ENCODE measurements at regions not wholly inside any gene's neighbourhood (a gene's known extent, or its start where the extent isn't known, plus 50 kb on each side); places are given as distances from the start of the nearest gene placed in this dataset.

- peak overlapping the region; percentile 29 for H3K4me3 ChIP-seq
- intact Hi-C loops (cut with DNase I; ENCODE audit: low total_unique reads) = no loop called here
- TF ChIP-seq CTCF (IDR thresholded peaks at IDR 0.05) = no peak
- TF ChIP-seq POLR2A (IDR thresholded peaks at IDR 0.05) = no peak
- WGBS, 2 donors = 1% methylated on average over 19 to 76 of the region's 90 CpGs
- H3K36me3 ChIP-seq (ENCODE audit: low read depth, missing control alignments) = no peaks in the 10 kb centered on the region
- H3K4me1 ChIP-seq = peaks cover 3% of the 10 kb centered on the region
- DNase-seq = no peak
- no peak overlapping the region for H3K27ac ChIP-seq
- H3K27me3 ChIP-seq = no peaks in the 10 kb centered on the region
- no peaks in the 10 kb centered on the region for H3K9me3 ChIP-seq
Observed at GRCh38 chr13:108495646-108496361, 133.6 kb upstream of the MYO16 start.

- H3K4me1 ChIP-seq = peaks cover 3% of the 10 kb centered on the region
- intact Hi-C loops (cut with DNase I; ENCODE audit: low total_unique reads) = no loop called here
- DNase-seq = no peak
- H3K27me3 ChIP-seq = no peaks in the 10 kb centered on the region
- 2 to 4% methylated on average over 14 to 30 of the region's 30 CpGs for WGBS, 2 donors
- H3K27ac ChIP-seq = no peak overlapping the region
- no peaks in the 10 kb centered on the region for H3K36me3 ChIP-seq (ENCODE audit: low read depth, missing control alignments)
- TF ChIP-seq CTCF (IDR thresholded peaks at IDR 0.05) = no peak
- no peak for TF ChIP-seq POLR2A (IDR thresholded peaks at IDR 0.05)
- no peaks in the 10 kb centered on the region for H3K9me3 ChIP-seq
- H3K4me3 ChIP-seq = peak overlapping the region in 1 of 2 donors; percentile 29
Observed at GRCh38 chr13:108496362-108497210, 132.8 kb upstream of the MYO16 start.

- H3K4me3 ChIP-seq = no peak overlapping the region
- WGBS, 2 donors = 32 to 36% methylated on average over 6 of the region's 6 CpGs
- H3K27me3 ChIP-seq = no peaks in the 10 kb centered on the region
- TF ChIP-seq CTCF (IDR thresholded peaks at IDR 0.05) = no peak
- no peak for TF ChIP-seq POLR2A (IDR thresholded peaks at IDR 0.05)
- H3K9me3 ChIP-seq = no peaks in the 10 kb centered on the region
- peaks cover 3% of the 10 kb centered on the region for H3K4me1 ChIP-seq
- H3K36me3 ChIP-seq (ENCODE audit: low read depth, missing control alignments) = no peaks in the 10 kb centered on the region
- no peak for DNase-seq
- H3K27ac ChIP-seq = no peak overlapping the region
- intact Hi-C loops (cut with DNase I; ENCODE audit: low total_unique reads) = no loop called here
Observed at GRCh38 chr13:108500711-108501110, 128.7 kb upstream of the MYO16 start.

- TF ChIP-seq CTCF (IDR thresholded peaks at IDR 0.05) = peak in 2 of 3 experiments; percentile 16 to 22
- no peak for TF ChIP-seq POLR2A (IDR thresholded peaks at IDR 0.05)
- intact Hi-C loops (cut with DNase I; ENCODE audit: low total_unique reads) = no loop called here
- no peak for DNase-seq
Observed at GRCh38 chr13:108508263-108508662, 121.1 kb upstream of the MYO16 start.

More at GRCh38 chr13:108508263-108508662, 121.1 kb upstream of the MYO16 start:
- Histone ChIP-seq H3K9me3 (no peaks in the 10 kb centered on the region), H3K27ac (no peak overlapping the region), H3K4me1 (no peaks in the 10 kb centered on the region), H3K4me3 (no peak overlapping the region), H3K27me3 (no peaks in the 10 kb centered on the region), H3K36me3 (ENCODE audit: low read depth, missing control alignments) (no peaks in the 10 kb centered on the region)
- 18 to 26% methylated on average over 1 of the region's 1 CpG for WGBS, 2 donors

Measured in testis (tissue), 2 donors.